ENCODE measurements at regions not wholly inside any gene's neighbourhood (a gene's known extent, or its start where the extent isn't known, plus 50 kb on each side); places are given as distances from the start of the nearest gene placed in this dataset.
"Not testable (repeated sequence)": the region's sequence is repeated elsewhere in the genome, so short reads cannot be mapped to it uniquely, and the experiment has no call there.

- TF ChIP-seq CTCF (IDR thresholded peaks at IDR 0.05) (no peak), POLR2A (IDR thresholded peaks at IDR 0.05) (no peak)
- H3K4me3 ChIP-seq = no peak overlapping the region
- no peaks in the 10 kb centered on the region for H3K27me3 ChIP-seq
- intact Hi-C loops (cut with DNase I; ENCODE audit: low total_unique reads) = no loop called here
- H3K4me1 ChIP-seq = no peaks in the 10 kb centered on the region
- no peaks in the 10 kb centered on the region for H3K9me3 ChIP-seq
- no peak overlapping the region for H3K27ac ChIP-seq
- no peak for DNase-seq
- H3K36me3 ChIP-seq = no peaks in the 10 kb centered on the region
Observed at GRCh38 chr6:152828431-152828830, 77.8 kb downstream of the VIP start.

- H3K9me3 ChIP-seq; H3K36me3 ChIP-seq; H3K27ac ChIP-seq; intact Hi-C loops (cut with DNase I; ENCODE audit: low total_unique reads); H3K27me3 ChIP-seq; H3K4me1 ChIP-seq; DNase-seq; H3K4me3 ChIP-seq: not testable (repeated sequence)
Observed at GRCh38 chr6:152834366-152834765, 83.8 kb downstream of the VIP start.

GRCh38 chr6:152836523-152836922, 85.9 kb downstream of the VIP start:
- Histone ChIP-seq H3K9me3 (no peaks in the 10 kb centered on the region), H3K27ac (no peak overlapping the region), H3K4me3 (no peak overlapping the region), H3K36me3 (no peaks in the 10 kb centered on the region), H3K27me3 (no peaks in the 10 kb centered on the region), H3K4me1 (no peaks in the 10 kb centered on the region)
- intact Hi-C loops (cut with DNase I; ENCODE audit: low total_unique reads) = no loop called here
- no peak for TF ChIP-seq CTCF (IDR thresholded peaks at IDR 0.05)
- no peak for TF ChIP-seq POLR2A (IDR thresholded peaks at IDR 0.05)
- DNase-seq = no peak

GRCh38 chr6:152845421-152845820, 94.8 kb downstream of the VIP start:
- no peak for DNase-seq
- Histone ChIP-seq H3K27me3 (no peaks in the 10 kb centered on the region), H3K36me3 (no peaks in the 10 kb centered on the region), H3K4me3 (no peak overlapping the region), H3K9me3 (no peaks in the 10 kb centered on the region), H3K27ac (no peak overlapping the region), H3K4me1 (no peaks in the 10 kb centered on the region)
- no peak for TF ChIP-seq POLR2A (IDR thresholded peaks at IDR 0.05)
- no peak for TF ChIP-seq CTCF (IDR thresholded peaks at IDR 0.05)
- intact Hi-C loops (cut with DNase I; ENCODE audit: low total_unique reads) = no loop called here

- no peaks in the 10 kb centered on the region for H3K27me3 ChIP-seq
- no peak for TF ChIP-seq CTCF (IDR thresholded peaks at IDR 0.05)
- TF ChIP-seq POLR2A (IDR thresholded peaks at IDR 0.05) = no peak
- intact Hi-C loops (cut with DNase I; ENCODE audit: low total_unique reads) = no loop called here
- no peak overlapping the region for H3K4me3 ChIP-seq
- DNase-seq = no peak
- no peak overlapping the region for H3K27ac ChIP-seq
- H3K4me1 ChIP-seq = no peaks in the 10 kb centered on the region
- no peaks in the 10 kb centered on the region for H3K9me3 ChIP-seq
- H3K36me3 ChIP-seq = no peaks in the 10 kb centered on the region
Observed at GRCh38 chr6:152846825-152847224, 96.2 kb downstream of the VIP start.

- no peak overlapping the region for H3K4me3 ChIP-seq
- intact Hi-C loops (cut with DNase I; ENCODE audit: low total_unique reads) = no loop called here
- no peak for DNase-seq
- no peaks in the 10 kb centered on the region for H3K27me3 ChIP-seq
- TF ChIP-seq CTCF (IDR thresholded peaks at IDR 0.05) (no peak), POLR2A (IDR thresholded peaks at IDR 0.05) (no peak)
- H3K27ac ChIP-seq = no peak overlapping the region
- H3K36me3 ChIP-seq = no peaks in the 10 kb centered on the region
- H3K9me3 ChIP-seq = no peaks in the 10 kb centered on the region
- H3K4me1 ChIP-seq = no peaks in the 10 kb centered on the region
Observed at GRCh38 chr6:152848919-152849318, 98.3 kb downstream of the VIP start.
